ENCODE measurements at regions not wholly inside any gene's neighbourhood (a gene's known extent, or its start where the extent isn't known, plus 50 kb on each side); places are given as distances from the start of the nearest gene placed in this dataset.

GRCh38 chr1:102182603-102183260, 186.0 kb upstream of the OLFM3 start:
- TF ChIP-seq CTCF (optimal IDR thresholded peaks at IDR 0.05 in 1 of 3, IDR thresholded peaks at IDR 0.05 in 1 of 3, conservative IDR thresholded peaks at IDR 0.05 in 1 of 3; ENCODE audit: extremely low read depth in 1 of 3, insufficient read depth in 2 of 3, low read length in 3 of 3) (no peak), EZH2 (IDR thresholded peaks at IDR 0.05; ENCODE audit: low read length) (no peak)

All from keratinocyte (primary cell).